MM.1S (cell line): ENCODE measurements at regions not wholly inside any gene's neighbourhood (a gene's known extent, or its start where the extent isn't known, plus 50 kb on each side); places are given as distances from the start of the nearest gene placed in this dataset.

Experiments
- DNase-seq: peaks from one replicate; pipeline ENCODE4 v3.0.0-alpha.2; 2015
- H2AFZ ChIP-seq: fragments of 300-600 bp; sonication (generic); 2 replicates; pipeline ENCODE4 v1.6.0; 2016; ENCODE audit warnings: antibody characterized with exemption, low read length
- H3F3A ChIP-seq: fragments of 300-600 bp; sonication (generic); 2 replicates; pipeline ENCODE4 v1.6.1; 2016; ENCODE audit warnings: mild to moderate bottlenecking, antibody characterized with exemption, low read length, moderate library complexity, mixed read lengths; ENCODE audit not compliant: insufficient read depth
- H3K27ac ChIP-seq: fragments of 300-600 bp; sonication (generic); 2 replicates; pipeline ENCODE4 v1.5.1; 2016; ENCODE audit warnings: mild to moderate bottlenecking, low read length
- H3K27me3 ChIP-seq: fragments of 300-600 bp; sonication (generic); replicated peaks from 2 replicates; pipeline ENCODE4 v1.6.0; 2016; ENCODE audit warnings: low read length; ENCODE audit not compliant: insufficient read depth
- H3K36me3 ChIP-seq: fragments of 300-600 bp; sonication (generic); replicated peaks from 2 replicates; pipeline ENCODE4 v1.6.1; 2016; ENCODE audit warnings: mild to moderate bottlenecking, low read length, mixed read lengths; ENCODE audit not compliant: insufficient read depth
- H3K4me1 ChIP-seq: fragments of 300-600 bp; sonication (generic); 2 replicates; pipeline ENCODE4 v1.6.1; 2016; ENCODE audit warnings: low read length, mixed read lengths
- H3K4me2 ChIP-seq: fragments of 300-600 bp; sonication (generic); 2 replicates; pipeline ENCODE4 v1.6.0; 2016; ENCODE audit warnings: low read depth, low read length
- H3K4me3 ChIP-seq: fragments of 300-600 bp; sonication (generic); 2 replicates; pipeline ENCODE4 v1.5.1; 2016; ENCODE audit warnings: low read length, mixed read lengths
- H3K79me2 ChIP-seq: fragments of 300-600 bp; sonication (generic); 2 replicates; pipeline ENCODE4 v1.6.1; 2016; ENCODE audit warnings: mixed run types, low read length, mixed read lengths
- H3K9ac ChIP-seq: fragments of 300-600 bp; sonication (generic); 2 replicates; pipeline ENCODE4 v1.6.1; 2016; ENCODE audit warnings: low read length, mixed read lengths
- H3K9me2 ChIP-seq: fragments of 300-600 bp; sonication (generic); replicated peaks from 2 replicates; pipeline ENCODE4 v1.6.1; 2016; ENCODE audit warnings: mild to moderate bottlenecking, low read length, mixed read lengths; ENCODE audit not compliant: insufficient read depth
- H3K9me3 ChIP-seq: fragments of 300-600 bp; sonication (generic); replicated peaks from 2 replicates; pipeline ENCODE4 v1.6.1; 2016; ENCODE audit warnings: mild to moderate bottlenecking, low read length, mixed read lengths; ENCODE audit not compliant: insufficient read depth
- H4K20me1 ChIP-seq: fragments of 300-600 bp; sonication (generic); 2 replicates; pipeline ENCODE4 v1.6.1; 2016; ENCODE audit warnings: mild to moderate bottlenecking, low read length, moderate library complexity, mixed read lengths; ENCODE audit not compliant: insufficient read depth
- CTCF ChIP-seq: fragments of 300-600 bp; sonication (generic); IDR thresholded peaks from 2 replicates; pipeline ENCODE4 v1.5.1; 2016; ENCODE audit warnings: antibody characterized with exemption, low read length, mixed read lengths
- EZH2 ChIP-seq: fragments of 300-600 bp; sonication (generic); optimal IDR thresholded peaks from 2 replicates; pipeline ENCODE3; 2017; ENCODE audit warnings: low read depth, mild to moderate bottlenecking, antibody characterized with exemption, low read length, mixed read lengths
- EZH2phosphoT487 ChIP-seq: fragments of 300-600 bp; sonication (generic); IDR thresholded peaks from 2 replicates; pipeline ENCODE4 v1.6.1; 2018; ENCODE audit warnings: antibody characterized with exemption, low read length

- Histone ChIP-seq H3K27ac (no peak overlapping the region), H3K9ac (no peak overlapping the region), H3K4me1 (peaks cover 13% of the 10 kb centered on the region; the same call in 1 of the 2 replicates), H3K9me3 (no peaks in the 10 kb centered on the region), H3K36me3 (no peaks in the 10 kb centered on the region), H3K4me3 (no peak overlapping the region), H3K9me2 (no peaks in the 10 kb centered on the region), H3K27me3 (no peaks in the 10 kb centered on the region), H3K79me2 (no peaks in the 10 kb centered on the region), H2AFZ (no peak overlapping the region), H3K4me2 (no peak overlapping the region), H3F3A (peaks cover 21% of the 10 kb centered on the region), H4K20me1 (no peaks in the 10 kb centered on the region)
- TF ChIP-seq CTCF, result no peak
- no peak for TF ChIP-seq EZH2phosphoT487
- TF ChIP-seq EZH2, result no peak
- no peak for DNase-seq
These were observed 627.4 kb downstream of the SLC16A7 start for GRCh38 chr12:60223242-60223641.

- H3K9me3 ChIP-seq, result no peaks in the 10 kb centered on the region
- no peak for TF ChIP-seq EZH2
- no peak for TF ChIP-seq CTCF
- no peak for TF ChIP-seq EZH2phosphoT487
- peak overlapping the region; percentile 18; the same call in 1 of the 2 replicates for H3K9ac ChIP-seq
- H3K27me3 ChIP-seq, result no peaks in the 10 kb centered on the region
- H2AFZ ChIP-seq, result peak overlapping the region; percentile 54
- H3K9me2 ChIP-seq, result no peaks in the 10 kb centered on the region
- H3K36me3 ChIP-seq, result no peaks in the 10 kb centered on the region
- peak overlapping the region; percentile 62; the same call in 1 of the 2 replicates for H3K27ac ChIP-seq
- H3F3A ChIP-seq, result peaks cover 21% of the 10 kb centered on the region
- peak overlapping the region; percentile 16 for H3K4me3 ChIP-seq
- H3K4me2 ChIP-seq, result peak overlapping the region; percentile 89
- H3K79me2 ChIP-seq, result no peaks in the 10 kb centered on the region
- no peaks in the 10 kb centered on the region for H4K20me1 ChIP-seq
- DNase-seq, result peak; percentile 74
- peaks cover 13% of the 10 kb centered on the region; the same call in 1 of the 2 replicates for H3K4me1 ChIP-seq
These were observed 629.6 kb downstream of the SLC16A7 start for GRCh38 chr12:60225216-60226000.

- H3K36me3 ChIP-seq, result no peaks in the 10 kb centered on the region
- no peak for DNase-seq
- H3K9ac ChIP-seq, result no peak overlapping the region
- no peak overlapping the region for H3K27ac ChIP-seq
- no peak overlapping the region for H3K4me3 ChIP-seq
- no peaks in the 10 kb centered on the region for H4K20me1 ChIP-seq
- TF ChIP-seq EZH2phosphoT487 (no peak), CTCF (no peak), EZH2 (no peak)
- H2AFZ ChIP-seq, result no peak overlapping the region
- no peaks in the 10 kb centered on the region for H3K27me3 ChIP-seq
- H3K4me1 ChIP-seq, result peaks cover 13% of the 10 kb centered on the region; the same call in 1 of the 2 replicates
- H3K9me3 ChIP-seq, result no peaks in the 10 kb centered on the region
- H3F3A ChIP-seq, result peaks cover 21% of the 10 kb centered on the region
- H3K4me2 ChIP-seq, result no peak overlapping the region
- no peaks in the 10 kb centered on the region for H3K9me2 ChIP-seq
- no peaks in the 10 kb centered on the region for H3K79me2 ChIP-seq
These were observed 632.1 kb downstream of the SLC16A7 start for GRCh38 chr12:60227916-60228315.
